Right kidney (tissue), 1 donor: ENCODE measurements at regions not wholly inside any gene's neighbourhood (a gene's known extent, or its start where the extent isn't known, plus 50 kb on each side); places are given as distances from the start of the nearest gene placed in this dataset.
A peak's percentile ranks its signal among the peaks of the same experiment; 100 is the strongest.

ENCODE experiments used
- DNase-seq: peaks from one replicate; pipeline ENCODE4 v3.0.0-alpha.2; 2016

DNA sequence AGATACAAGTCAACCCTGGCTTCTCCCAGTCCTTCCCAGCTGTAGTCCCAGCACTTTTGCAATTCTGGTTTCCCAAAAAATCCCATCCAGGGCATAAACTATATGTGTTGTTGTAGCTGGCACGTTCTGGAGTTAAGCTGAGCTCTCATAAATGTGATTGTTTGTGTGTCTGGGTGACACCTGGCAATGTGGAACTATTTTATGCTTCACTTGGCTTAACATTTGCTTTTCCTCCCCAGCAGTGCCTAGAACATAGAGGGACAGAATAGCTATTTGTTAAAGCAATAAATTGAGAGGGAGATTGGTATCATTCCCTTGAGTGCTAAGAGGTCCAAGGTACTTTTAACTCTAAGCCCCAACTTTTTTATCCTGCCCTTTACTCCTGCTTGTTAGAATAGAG is 575.9 kb upstream of the NOX3 start:
- no peak for DNase-seq

DNA sequence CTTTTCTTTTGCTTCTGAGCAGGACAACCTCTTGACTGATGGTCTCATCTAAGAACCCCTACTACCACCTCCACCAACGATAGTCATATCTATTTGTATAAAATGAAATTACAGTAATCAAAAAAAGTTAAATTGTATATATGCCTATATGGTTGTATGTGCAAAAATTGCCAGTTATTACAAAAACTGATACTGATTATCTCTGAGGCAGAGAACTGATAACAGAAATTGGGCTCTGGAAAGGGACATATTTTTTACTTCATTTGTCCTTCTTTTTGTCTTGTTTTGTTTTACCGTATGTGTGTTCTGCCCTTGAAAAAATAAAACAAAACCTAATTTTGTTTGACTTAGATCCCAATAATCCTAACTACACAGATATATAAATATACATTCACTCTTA is 574.4 kb upstream of the NOX3 start:
- no peak for DNase-seq

DNA sequence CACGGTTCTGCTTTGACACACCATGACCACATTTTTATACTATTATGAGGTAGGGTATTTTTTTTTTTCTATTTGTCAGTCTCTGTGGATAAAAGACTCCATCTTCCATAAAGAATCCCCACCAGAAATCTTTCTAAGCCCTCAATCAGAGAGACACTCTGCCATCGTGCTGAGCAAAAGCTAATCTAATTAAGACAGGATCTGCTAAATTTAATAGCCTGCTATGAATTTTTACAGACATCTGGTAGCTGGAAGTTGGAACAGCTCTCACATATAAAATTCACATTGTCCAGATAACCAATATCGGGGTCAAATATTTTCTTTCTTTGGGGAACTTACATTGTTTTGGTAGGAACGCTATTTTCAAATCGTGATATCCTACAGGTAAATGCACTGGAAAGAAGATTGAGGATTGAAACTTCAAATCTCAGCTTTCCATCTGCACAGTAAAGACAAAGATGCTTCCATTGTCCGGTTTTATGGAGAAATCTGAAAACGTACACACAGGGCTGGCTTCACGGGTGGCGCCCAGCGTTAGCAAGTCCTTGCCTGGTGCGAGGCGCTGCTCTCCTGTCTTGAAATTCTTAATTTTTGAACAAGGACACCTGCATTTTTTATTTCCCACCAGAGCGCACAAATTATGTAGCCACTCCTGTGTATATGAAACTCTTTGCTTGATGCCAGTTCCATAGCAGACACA is 573.8 kb upstream of the NOX3 start:
- DNase-seq = no peak

DNA sequence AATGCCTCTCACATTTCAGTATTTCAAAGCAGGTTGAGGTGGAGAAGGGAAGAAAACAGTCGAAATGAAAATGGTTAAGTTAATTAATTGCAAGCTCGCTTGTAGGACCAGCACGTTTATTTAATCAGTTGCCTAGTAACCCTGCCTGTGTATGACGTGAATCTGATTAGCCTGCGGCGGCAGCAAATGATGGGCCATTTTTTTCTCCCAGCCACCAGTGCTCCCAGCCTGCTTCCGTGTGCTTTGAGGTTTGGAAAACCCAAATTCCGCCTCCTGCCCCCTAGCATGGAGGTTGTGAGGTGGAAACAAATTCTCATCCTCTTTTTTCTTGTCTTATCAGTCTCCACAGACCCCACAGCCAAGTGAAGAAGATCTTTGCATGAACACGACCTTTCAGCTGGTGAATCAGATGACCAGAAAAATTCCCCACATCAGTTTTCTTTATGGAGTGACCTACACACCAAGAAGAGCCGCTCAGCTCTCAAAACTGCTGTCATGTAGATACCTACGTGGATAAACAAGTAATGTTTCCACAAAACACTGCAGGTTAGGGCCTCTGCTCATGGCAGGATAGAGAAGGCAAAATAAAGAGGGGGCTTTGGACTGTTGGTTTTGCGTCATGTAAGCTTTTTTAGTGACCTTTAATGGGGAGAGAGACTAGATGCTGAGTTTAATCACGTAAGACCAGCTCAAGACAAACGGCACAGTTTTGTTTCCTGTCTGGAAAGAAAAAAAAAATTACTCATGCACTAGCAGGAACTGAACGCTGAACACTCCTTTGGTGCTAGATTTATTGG is 572.9 kb upstream of the NOX3 start:
- peak; percentile 32 for DNase-seq

DNA sequence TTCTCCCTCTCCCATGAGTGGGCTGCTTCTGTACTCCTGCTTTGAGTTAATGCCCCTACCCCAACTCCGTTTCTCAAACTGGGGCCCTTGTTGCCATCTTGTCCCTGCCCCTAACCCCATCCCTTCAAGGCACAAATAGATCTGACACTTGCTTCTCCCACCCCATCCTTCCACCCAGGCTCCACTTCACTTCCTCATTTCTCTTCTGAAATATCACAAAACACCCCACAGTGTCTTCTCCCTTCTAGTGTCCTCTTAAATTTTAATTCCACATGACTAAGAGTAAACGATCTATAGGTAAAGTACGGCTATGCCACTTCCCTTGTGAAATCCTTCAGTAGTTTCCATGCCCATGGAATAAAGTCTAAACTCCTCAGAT is 571.6 kb upstream of the NOX3 start:
- no peak for DNase-seq

GRCh38 chr6:156026486-156027247 is 571.0 kb upstream of the NOX3 start:
- no peak for DNase-seq

GRCh38 chr6:156024339-156024738 is 568.7 kb upstream of the NOX3 start:
- DNase-seq = no peak

GRCh38 chr6:156021746-156022396 is 566.2 kb upstream of the NOX3 start:
- DNase-seq = no peak

GRCh38 chr6:156017838-156018237 is 562.2 kb upstream of the NOX3 start:
- DNase-seq = no peak

DNA sequence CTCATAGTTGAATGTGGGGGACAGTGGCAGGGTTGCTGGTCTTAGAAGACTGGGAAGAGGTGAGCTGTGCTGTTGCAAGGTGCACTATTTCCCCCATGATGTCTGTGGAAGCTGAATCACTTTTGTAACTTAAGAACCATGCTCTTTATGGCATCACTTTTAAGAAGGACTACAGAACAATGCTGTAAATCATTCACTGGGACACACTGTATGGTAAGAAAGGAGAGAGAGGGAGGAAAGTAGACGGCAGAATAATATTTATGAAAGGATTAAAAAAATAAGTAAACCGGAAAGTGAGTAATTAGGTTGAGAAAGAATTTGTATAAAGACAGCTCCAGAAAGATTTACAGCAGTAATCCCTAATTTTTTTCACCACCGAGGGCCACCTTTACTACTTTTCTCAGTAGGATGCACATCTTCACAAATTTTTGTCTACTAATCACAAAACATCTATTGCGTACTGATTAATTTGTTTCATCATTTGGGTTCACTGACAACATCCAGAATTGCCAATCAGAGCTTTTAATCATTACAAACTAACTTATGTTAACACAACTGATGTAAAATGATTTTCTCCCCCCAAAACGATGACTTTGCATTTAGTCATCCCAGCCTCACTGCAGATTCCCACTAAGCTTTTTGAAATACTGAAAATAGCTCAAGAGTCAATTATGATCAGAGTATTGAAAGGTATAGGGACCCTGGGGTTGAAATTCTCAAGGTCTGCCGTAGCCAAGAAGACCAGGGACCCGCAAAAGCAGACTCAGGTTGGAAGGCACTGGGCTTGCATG is 560.7 kb upstream of the NOX3 start:
- DNase-seq = no peak

- no peak for DNase-seq
Observed at GRCh38 chr6:156013155-156013554, 557.5 kb upstream of the NOX3 start.

DNA sequence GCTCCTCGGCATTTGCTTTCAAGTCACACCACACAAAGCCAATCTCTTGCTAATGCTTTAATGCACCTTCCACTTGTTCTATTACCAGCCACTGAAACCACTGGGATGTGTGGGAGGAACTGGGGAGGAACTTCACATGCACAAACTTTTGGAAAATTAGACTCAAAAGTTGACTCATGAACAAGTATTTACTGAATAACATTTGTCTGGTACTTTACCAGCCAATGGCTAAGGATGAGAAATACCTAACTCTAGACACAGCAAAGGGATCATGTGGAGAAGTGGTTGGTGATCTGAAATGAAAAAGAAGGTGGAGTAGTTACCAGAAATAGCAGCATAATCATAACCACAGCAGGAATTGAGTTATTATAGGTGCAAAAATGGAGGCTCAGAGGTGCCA is 554.0 kb upstream of the NOX3 start:
- DNase-seq = no peak

DNA sequence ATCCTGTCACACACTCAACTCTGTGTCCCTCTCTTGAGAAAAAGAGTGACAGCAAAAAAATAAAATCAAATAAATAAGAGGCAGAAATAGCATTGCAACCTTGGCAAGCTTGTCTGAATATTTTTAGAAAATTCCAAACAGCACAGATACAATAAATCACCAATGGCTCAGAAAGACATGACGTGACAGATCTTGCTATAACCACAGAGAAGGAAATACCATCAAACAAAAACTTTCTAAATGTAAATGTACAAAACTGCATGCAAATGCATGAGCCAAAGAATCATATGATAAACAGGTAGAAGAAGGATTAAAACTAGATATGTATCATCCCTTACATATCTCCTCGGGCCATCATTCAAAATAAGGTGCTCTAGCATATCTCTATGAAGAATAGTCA is 549.2 kb upstream of the NOX3 start:
- DNase-seq = no peak

GRCh38 chr6:155996151-155996550 is 540.5 kb upstream of the NOX3 start:
- DNase-seq = no peak

GRCh38 chr6:155995281-155995680 is 539.6 kb upstream of the NOX3 start:
- DNase-seq = no peak

DNA sequence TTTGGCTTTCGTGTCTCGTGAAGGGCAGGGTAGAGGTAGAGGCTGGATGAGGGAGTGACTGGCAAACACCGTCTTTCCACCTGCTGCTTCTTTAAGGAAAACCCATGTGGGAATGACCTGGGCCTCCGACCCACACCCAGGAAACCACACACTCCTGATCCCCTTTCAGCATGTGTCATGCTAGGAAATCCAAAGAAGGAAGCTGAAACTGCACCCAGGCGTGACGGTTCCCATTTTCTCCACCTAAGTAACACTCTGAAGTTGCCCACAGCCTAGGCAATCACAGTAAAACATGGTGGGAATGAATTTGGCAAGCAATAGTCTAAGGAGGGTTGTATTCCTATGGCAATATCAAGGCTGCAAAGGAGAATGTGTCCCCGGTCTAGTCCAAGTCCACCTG is 538.4 kb upstream of the NOX3 start:
- DNase-seq = no peak

DNA sequence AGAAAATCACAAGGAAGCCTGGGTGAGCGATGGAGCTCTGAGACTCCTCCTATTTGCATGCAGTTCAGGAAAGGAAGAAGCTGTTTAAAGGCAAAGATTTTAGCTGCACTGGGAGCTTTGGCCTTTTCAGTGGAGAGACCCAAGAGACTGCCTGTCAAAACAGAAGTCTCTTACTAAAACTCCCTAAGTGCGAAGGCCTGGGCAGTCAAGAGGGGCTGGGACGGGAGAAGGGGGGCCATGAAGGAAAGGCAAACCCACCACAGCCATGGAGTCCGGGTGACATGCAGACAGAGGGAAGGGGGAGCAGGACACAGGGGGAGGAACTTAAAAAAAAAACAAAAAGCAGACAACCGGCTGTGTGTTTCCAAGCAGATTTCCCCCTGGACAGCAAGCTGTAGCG is 537.6 kb upstream of the NOX3 start:
- no peak for DNase-seq

- no peak for DNase-seq
Observed at GRCh38 chr6:155985660-155986138, 530.1 kb upstream of the NOX3 start.

GRCh38 chr6:155980768-155981079 is 525.1 kb upstream of the NOX3 start:
- no peak for DNase-seq

DNA sequence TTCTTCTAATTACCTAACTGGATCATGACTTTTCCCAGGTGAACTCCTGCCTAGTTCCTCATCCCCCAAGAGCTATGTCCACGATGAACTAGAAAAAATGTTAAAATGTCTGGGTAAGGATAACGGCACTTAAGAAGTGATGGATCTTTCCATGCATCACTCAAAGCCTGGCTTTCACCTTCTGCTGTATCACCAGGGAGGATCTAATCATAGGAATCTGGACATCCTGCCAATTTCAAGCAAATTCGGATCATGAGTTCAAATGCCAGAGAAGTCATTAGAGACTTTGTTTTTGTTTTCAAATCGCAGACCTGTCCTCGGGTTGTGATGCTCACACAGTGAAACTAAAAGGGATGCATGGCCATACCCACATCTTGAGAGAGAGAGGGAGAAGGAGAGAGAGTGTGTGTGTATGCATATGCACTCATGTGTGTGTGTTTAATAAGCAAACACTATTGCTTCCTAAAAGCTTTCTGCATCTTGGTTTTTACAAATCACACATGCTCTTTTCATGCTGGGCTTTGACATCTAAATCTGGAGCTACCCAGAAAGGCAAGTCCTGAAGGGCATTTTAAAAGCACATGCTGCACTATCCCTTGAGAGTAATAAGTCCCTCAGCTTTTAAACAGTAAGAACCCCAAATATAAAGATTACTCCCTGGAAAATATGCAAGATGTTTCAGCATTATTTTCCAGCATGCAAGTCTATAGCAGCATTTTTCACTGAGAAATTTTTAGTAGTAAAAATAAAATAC is 524.6 kb upstream of the NOX3 start:
- DNase-seq = no peak

DNA sequence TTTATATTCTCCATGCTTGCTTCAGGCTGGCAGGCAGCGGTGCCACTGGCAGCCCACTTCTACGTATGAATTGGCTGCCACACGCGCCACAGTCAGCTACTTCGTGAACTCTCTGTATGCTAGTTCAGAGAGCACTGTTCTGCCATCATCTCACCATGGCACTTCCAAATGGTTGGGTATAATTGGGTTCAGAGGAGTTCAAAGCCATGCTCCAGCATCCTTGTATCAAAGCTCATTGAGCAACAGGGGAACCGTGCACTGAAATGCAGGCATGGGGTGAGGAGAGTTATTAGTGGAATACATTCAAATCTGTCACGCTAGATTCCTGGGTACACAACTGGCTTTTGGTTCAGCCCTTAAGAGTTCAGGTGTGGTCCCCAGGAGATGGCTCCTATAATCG is 519.9 kb upstream of the NOX3 start:
- no peak for DNase-seq
